SK-N-SH treated with all-trans-retinoic acid at 6 μM for 48 hours (cell line): ENCODE measurements at regions not wholly inside any gene's neighbourhood (a gene's known extent, or its start where the extent isn't known, plus 50 kb on each side); places are given as distances from the start of the nearest gene placed in this dataset.
A peak's percentile ranks its signal among the peaks of the same experiment; 100 is the strongest.

Experiments
- ATAC-seq: fragments of 200-7000 bp; cut with Tn5 transposase; 3 replicates; pipeline ENCODE4 v1.9.1; 2020; ENCODE audit warnings: mild to moderate bottlenecking, moderate library complexity
- BACH2 ChIP-seq: fragments of 250-450 bp; sonication (Bioruptor Pico); IDR thresholded peaks from 2 replicates; pipeline ENCODE4 v1.9.0; 2021; ENCODE audit warnings: mild to moderate bottlenecking, borderline replicate concordance
- CSDC2 ChIP-seq: fragments of 250-450 bp; sonication (Bioruptor Pico); IDR thresholded peaks from 2 replicates; pipeline ENCODE4 v1.5.0; 2020; ENCODE audit warnings: mild to moderate bottlenecking, moderate library complexity
- CSRNP3 ChIP-seq: fragments of 250-450 bp; sonication (Bioruptor Pico); IDR thresholded peaks from 2 replicates; pipeline ENCODE4 v1.5.1; 2021; ENCODE audit warnings: mild to moderate bottlenecking, moderate library complexity
- PPARA ChIP-seq: fragments of 250-450 bp; sonication (Bioruptor Pico); IDR thresholded peaks from 2 replicates; pipeline ENCODE4 v1.5.0; 2020; ENCODE audit warnings: mild to moderate bottlenecking, borderline replicate concordance
- SNAI2 ChIP-seq: fragments of 250-450 bp; sonication (Bioruptor Pico); IDR thresholded peaks from 2 replicates; pipeline ENCODE4 v1.5.0; 2020; ENCODE audit warnings: mild to moderate bottlenecking, moderate library complexity
- TOX ChIP-seq: fragments of 250-450 bp; sonication (Bioruptor Pico); IDR thresholded peaks from 2 replicates; pipeline ENCODE4 v1.8.0; 2021; ENCODE audit warnings: mild to moderate bottlenecking, moderate library complexity, borderline replicate concordance
- TSHZ2 ChIP-seq: fragments of 250-450 bp; sonication (Bioruptor Pico); IDR thresholded peaks from 2 replicates; pipeline ENCODE4 v1.5.0; 2020; ENCODE audit warnings: mild to moderate bottlenecking, moderate library complexity
- ZNF565 ChIP-seq: fragments of 450-650 bp; formaldehyde crosslinking; conservative IDR thresholded peaks from 2 replicates; pipeline ENCODE4 v1.5.0; 2020; ENCODE audit warnings: low read depth, mild to moderate bottlenecking, moderate library complexity
- ZNF8 ChIP-seq: fragments of 450-650 bp; formaldehyde crosslinking; IDR thresholded peaks from 2 replicates; pipeline ENCODE4 v1.5.0; 2020; ENCODE audit warnings: mild to moderate bottlenecking, moderate library complexity
- TF ChIP-seq, protein P1 (sequence below): fragments of 250-450 bp; sonication (Bioruptor Pico); IDR thresholded peaks from 2 replicates; pipeline ENCODE4 v1.5.1; 2020; ENCODE audit warnings: low read depth, mild to moderate bottlenecking, moderate library complexity
- TF ChIP-seq, protein P2 (sequence below): fragments of 250-450 bp; sonication (Bioruptor Pico); IDR thresholded peaks from 2 replicates; pipeline ENCODE4 v1.8.0; 2020; ENCODE audit warnings: mild to moderate bottlenecking, moderate library complexity, borderline replicate concordance

DNA sequence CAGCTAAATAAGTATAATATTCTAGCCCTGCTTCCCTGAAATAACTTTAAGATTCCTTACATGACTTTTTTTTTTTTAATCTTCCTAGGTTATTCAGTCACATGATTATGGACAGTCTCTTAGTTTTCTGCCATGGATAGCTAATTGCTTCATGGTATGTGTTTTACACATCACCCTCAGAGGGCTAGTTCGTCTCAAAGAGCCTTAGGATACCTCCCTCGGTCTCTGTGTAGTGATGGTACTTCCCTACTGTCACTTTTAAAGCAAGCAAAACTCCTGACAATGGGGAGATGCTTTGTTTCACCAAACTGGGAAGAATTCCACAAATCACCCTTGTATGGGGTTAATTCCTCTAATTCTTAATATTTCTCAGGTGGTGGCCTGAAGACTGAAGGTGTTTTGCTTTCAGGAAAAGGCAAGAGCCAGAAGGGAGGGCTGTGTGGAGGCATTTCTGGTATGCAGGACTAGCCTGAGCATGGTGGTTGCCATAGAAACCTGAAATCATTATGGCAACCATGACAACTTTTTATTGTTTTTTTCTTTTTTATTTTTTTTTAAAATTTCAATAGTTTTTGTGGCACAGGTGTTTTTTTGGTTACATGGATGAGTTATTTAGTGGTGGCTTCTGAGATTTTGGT is 70.4 kb downstream of the BEX3 start:
- peak; percentile 74 for ATAC-seq
- TF ChIP-seq CSRNP3 (CRISPR knock-in tag): no peak
- no peak for TF ChIP-seq SNAI2 (CRISPR knock-in tag)
- TF ChIP-seq PPARA (CRISPR knock-in tag): no peak
- TF ChIP-seq ZNF8: no peak
- TF ChIP-seq CSDC2 (CRISPR knock-in tag): no peak
- no peak for TF ChIP-seq ZNF565 (CRISPR knock-in tag)
- TF ChIP-seq, protein P1, sequence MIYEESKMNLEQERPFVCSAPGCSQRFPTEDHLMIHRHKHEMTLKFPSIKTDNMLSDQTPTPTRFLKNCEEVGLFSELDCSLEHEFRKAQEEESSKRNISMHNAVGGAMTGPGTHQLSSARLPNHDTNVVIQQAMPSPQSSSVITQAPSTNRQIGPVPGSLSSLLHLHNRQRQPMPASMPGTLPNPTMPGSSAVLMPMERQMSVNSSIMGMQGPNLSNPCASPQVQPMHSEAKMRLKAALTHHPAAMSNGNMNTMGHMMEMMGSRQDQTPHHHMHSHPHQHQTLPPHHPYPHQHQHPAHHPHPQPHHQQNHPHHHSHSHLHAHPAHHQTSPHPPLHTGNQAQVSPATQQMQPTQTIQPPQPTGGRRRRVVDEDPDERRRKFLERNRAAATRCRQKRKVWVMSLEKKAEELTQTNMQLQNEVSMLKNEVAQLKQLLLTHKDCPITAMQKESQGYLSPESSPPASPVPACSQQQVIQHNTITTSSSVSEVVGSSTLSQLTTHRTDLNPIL (CRISPR knock-in tag): no peak
- no peak for TF ChIP-seq TOX (CRISPR knock-in tag)
- TF ChIP-seq BACH2 (CRISPR knock-in tag): no peak
- TF ChIP-seq TSHZ2 (CRISPR knock-in tag): no peak
- TF ChIP-seq, protein P2, sequence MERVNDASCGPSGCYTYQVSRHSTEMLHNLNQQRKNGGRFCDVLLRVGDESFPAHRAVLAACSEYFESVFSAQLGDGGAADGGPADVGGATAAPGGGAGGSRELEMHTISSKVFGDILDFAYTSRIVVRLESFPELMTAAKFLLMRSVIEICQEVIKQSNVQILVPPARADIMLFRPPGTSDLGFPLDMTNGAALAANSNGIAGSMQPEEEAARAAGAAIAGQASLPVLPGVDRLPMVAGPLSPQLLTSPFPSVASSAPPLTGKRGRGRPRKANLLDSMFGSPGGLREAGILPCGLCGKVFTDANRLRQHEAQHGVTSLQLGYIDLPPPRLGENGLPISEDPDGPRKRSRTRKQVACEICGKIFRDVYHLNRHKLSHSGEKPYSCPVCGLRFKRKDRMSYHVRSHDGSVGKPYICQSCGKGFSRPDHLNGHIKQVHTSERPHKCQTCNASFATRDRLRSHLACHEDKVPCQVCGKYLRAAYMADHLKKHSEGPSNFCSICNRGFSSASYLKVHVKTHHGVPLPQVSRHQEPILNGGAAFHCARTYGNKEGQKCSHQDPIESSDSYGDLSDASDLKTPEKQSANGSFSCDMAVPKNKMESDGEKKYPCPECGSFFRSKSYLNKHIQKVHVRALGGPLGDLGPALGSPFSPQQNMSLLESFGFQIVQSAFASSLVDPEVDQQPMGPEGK (CRISPR knock-in tag): no peak
